ENCODE measurements at regions not wholly inside any gene's neighbourhood (a gene's known extent, or its start where the extent isn't known, plus 50 kb on each side); places are given as distances from the start of the nearest gene placed in this dataset.

DNA sequence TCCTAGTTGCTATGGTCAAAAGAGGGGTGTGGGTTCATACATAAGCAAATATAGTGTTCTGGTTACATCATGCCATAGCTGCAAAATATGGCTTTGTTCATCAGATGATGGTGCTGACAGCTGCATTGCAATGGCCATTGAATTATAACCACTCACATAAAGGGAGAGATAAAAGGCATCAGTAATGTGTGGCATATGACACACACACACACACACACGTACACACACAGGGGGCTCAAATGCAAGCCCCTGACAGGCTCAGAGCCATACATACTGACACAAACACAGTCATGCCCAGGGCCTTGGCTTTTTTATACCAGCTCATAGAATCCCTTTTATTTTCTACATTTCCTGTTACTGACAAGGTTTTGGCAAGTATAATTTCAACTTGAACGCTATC lies 698.9 kb downstream of the BCL11B start:
- BruUV-seq (replicated peaks) = no TSS peak
- no peak overlapping the region for H4K5ac ChIP-seq (ENCODE audit: low read depth, low read length)
- dilution Hi-C loops (cut with HindIII; ENCODE audit: low sequenced_read_pairs, unreplicated experiment) = no loop called here
- no peak overlapping the region for H2AK5ac ChIP-seq (ENCODE audit: low read depth, low read length)
- H3K56ac ChIP-seq (ENCODE audit: extremely low read depth, insufficient read depth, low read length) = no peak overlapping the region
- in situ Hi-C loops (cut with MboI; ENCODE audit: low sequenced_read_pairs) = no loop called here
- no peak overlapping the region for H4K8ac ChIP-seq (ENCODE audit: low read depth in 2 of 2, low read length in 2 of 2)
- no peak overlapping the region for H3K14ac ChIP-seq (replicated peaks; ENCODE audit: low read depth, low read length)
- no peaks in the 10 kb centered on the region for H3K9me1 ChIP-seq (ENCODE audit: insufficient read depth, low read length)
- CTCF ChIA-PET = no interaction called here
- H3K9me3 ChIP-seq (ENCODE audit: control insufficient read depth, insufficient read depth, low read length) = peaks cover 8% of the 10 kb centered on the region
- no peak overlapping the region for H3K9ac ChIP-seq (ENCODE audit: low read depth, low read length)
- H2AFZ ChIP-seq (replicated peaks; ENCODE audit: low read length, poor library complexity) = no peak overlapping the region
- H3K27ac ChIP-seq (ENCODE audit: insufficient read depth, low read length) = no peak overlapping the region
- H3K4me1 ChIP-seq (ENCODE audit: control insufficient read depth, insufficient read depth, low read length) = no peaks in the 10 kb centered on the region
- no CpG with 5 or more reads among the region's 2 CpGs for WGBS, 2 experiments (ENCODE audit: extremely low coverage in 2 of 2, insufficient read length in 1 of 2)
- no peak overlapping the region for H2BK20ac ChIP-seq (ENCODE audit: low read depth, low read length)
- H4K91ac ChIP-seq (ENCODE audit: insufficient read depth, low read depth, low read length) = no peak overlapping the region
- no peak overlapping the region for H2BK120ac ChIP-seq (ENCODE audit: low read depth, low read length)
- no peaks in the 10 kb centered on the region for H3K27me3 ChIP-seq (ENCODE audit: control insufficient read depth, insufficient read depth, low read length)
- no peak overlapping the region for H3K23ac ChIP-seq (ENCODE audit: low read depth, low read length)
- no peak overlapping the region for H3K4me2 ChIP-seq (ENCODE audit: low read depth, low read length)
- no peaks in the 10 kb centered on the region for H3K79me1 ChIP-seq (ENCODE audit: low read depth in 1 of 2, low read length in 2 of 2)
- DNase-seq (no peak), ATAC-seq (ENCODE audit: low read depth) (no peak)
- H3K4me3 ChIP-seq (ENCODE audit: insufficient read depth, low read depth, low read length) = no peak overlapping the region
- no peaks in the 10 kb centered on the region for H3K36me3 ChIP-seq (ENCODE audit: control insufficient read depth, insufficient read depth, low read length)
- H3K4ac ChIP-seq (ENCODE audit: low read depth, low read length) = no peak overlapping the region
- no peak overlapping the region for H2BK15ac ChIP-seq (ENCODE audit: low read depth, low read length)
- H2BK5ac ChIP-seq (ENCODE audit: low read depth, low read length, poor library complexity, severe bottlenecking) = no peak overlapping the region
- no peak overlapping the region for H2AK9ac ChIP-seq (replicated peaks; ENCODE audit: low read depth, low read length, poor library complexity)
- TF ChIP-seq RAD21 (IDR thresholded peaks at IDR 0.05; ENCODE audit: low read length) (no peak), FOS (IDR thresholded peaks at IDR 0.05; ENCODE audit: low read depth, low read length) (no peak)
- TF ChIP-seq, protein P1, sequence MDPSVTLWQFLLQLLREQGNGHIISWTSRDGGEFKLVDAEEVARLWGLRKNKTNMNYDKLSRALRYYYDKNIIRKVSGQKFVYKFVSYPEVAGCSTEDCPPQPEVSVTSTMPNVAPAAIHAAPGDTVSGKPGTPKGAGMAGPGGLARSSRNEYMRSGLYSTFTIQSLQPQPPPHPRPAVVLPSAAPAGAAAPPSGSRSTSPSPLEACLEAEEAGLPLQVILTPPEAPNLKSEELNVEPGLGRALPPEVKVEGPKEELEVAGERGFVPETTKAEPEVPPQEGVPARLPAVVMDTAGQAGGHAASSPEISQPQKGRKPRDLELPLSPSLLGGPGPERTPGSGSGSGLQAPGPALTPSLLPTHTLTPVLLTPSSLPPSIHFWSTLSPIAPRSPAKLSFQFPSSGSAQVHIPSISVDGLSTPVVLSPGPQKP (IDR thresholded peaks at IDR 0.05; ENCODE audit: borderline replicate concordance, low read depth, low read length) = no peak
- POLR2A ChIA-PET (ENCODE audit: unreplicated experiment) = no interaction called here
- no peaks in the 10 kb centered on the region for H4K20me1 ChIP-seq (ENCODE audit: insufficient read depth, low read length)
- H3K18ac ChIP-seq (ENCODE audit: low read depth, low read length) = no peak overlapping the region
- intact Hi-C loops (cut with micrococcal nuclease) = no loop called here

Data from IMR-90 (cell line).